HFFc6 (cell line): ENCODE measurements at regions not wholly inside any gene's neighbourhood (a gene's known extent, or its start where the extent isn't known, plus 50 kb on each side); places are given as distances from the start of the nearest gene placed in this dataset.
"Not testable (repeated sequence)": the region's sequence is repeated elsewhere in the genome, so short reads cannot be mapped to it uniquely, and the experiment has no call there.

Source experiments
- DNase-seq: peaks from one replicate; pipeline ENCODE4 v3.0.0-alpha.2; 2018
- H3K27ac Mint-ChIP-seq: 2 replicates; pipeline ENCODE4 v1.8.0; 2020; ENCODE audit warnings: mild to moderate bottlenecking, mixed read lengths
- H3K27me3 Mint-ChIP-seq: 2 replicates; pipeline ENCODE4 v1.8.0; 2021; ENCODE audit warnings: mild to moderate bottlenecking, moderate library complexity, mixed read lengths; ENCODE audit not compliant: insufficient read depth
- H3K36me3 Mint-ChIP-seq: 2 replicates; pipeline ENCODE4 v1.8.0; 2021; ENCODE audit warnings: low read depth, mixed read lengths
- H3K4me1 Mint-ChIP-seq: 2 replicates; pipeline ENCODE4 v1.8.0; 2020; ENCODE audit warnings: low read depth, mixed read lengths
- H3K4me3 Mint-ChIP-seq: 2 replicates; pipeline ENCODE4 v1.8.0; 2020; ENCODE audit warnings: mild to moderate bottlenecking, moderate library complexity, mixed read lengths
- H3K9me3 Mint-ChIP-seq: 2 replicates; pipeline ENCODE4 v1.8.0; 2020; ENCODE audit warnings: mild to moderate bottlenecking, mixed read lengths
- TF ChIP-seq, protein P1 (sequence below): fragments of 200-600 bp; sonication (generic); IDR thresholded peaks from 2 replicates; pipeline ENCODE4 v1.5.0; 2021; ENCODE audit warnings: antibody characterized with exemption, mild to moderate bottlenecking

DNA sequence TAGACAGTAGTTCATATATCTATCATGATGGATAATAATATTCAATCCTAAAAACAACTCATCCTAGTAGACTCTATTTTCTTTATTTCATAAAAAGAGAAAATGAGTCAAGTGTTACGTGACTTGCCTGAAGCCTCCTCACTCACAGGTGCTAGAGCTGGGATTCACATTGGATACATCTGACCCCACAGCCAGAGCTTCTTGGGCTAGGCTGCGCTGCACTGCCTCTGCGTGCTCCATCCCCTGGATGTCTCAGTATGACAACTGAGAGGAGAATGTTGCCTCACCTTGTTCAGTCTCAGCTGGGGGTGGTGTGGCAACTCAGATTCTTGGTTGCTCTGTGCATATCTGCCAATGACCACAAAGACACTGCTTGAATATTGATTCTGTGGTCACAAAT lies 286.6 kb downstream of the LIG4 start:
- peaks cover 59% of the 10 kb centered on the region for H3K9me3 Mint-ChIP-seq
- no peak overlapping the region for H3K4me3 Mint-ChIP-seq
- no peaks in the 10 kb centered on the region for H3K27me3 Mint-ChIP-seq
- no peak overlapping the region for H3K27ac Mint-ChIP-seq
- TF ChIP-seq, protein P1, sequence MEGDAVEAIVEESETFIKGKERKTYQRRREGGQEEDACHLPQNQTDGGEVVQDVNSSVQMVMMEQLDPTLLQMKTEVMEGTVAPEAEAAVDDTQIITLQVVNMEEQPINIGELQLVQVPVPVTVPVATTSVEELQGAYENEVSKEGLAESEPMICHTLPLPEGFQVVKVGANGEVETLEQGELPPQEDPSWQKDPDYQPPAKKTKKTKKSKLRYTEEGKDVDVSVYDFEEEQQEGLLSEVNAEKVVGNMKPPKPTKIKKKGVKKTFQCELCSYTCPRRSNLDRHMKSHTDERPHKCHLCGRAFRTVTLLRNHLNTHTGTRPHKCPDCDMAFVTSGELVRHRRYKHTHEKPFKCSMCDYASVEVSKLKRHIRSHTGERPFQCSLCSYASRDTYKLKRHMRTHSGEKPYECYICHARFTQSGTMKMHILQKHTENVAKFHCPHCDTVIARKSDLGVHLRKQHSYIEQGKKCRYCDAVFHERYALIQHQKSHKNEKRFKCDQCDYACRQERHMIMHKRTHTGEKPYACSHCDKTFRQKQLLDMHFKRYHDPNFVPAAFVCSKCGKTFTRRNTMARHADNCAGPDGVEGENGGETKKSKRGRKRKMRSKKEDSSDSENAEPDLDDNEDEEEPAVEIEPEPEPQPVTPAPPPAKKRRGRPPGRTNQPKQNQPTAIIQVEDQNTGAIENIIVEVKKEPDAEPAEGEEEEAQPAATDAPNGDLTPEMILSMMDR = no peak
- no peaks in the 10 kb centered on the region; the same call in 1 of the 2 replicates for H3K36me3 Mint-ChIP-seq
- H3K4me1 Mint-ChIP-seq = no peaks in the 10 kb centered on the region
- DNase-seq = no peak

DNA sequence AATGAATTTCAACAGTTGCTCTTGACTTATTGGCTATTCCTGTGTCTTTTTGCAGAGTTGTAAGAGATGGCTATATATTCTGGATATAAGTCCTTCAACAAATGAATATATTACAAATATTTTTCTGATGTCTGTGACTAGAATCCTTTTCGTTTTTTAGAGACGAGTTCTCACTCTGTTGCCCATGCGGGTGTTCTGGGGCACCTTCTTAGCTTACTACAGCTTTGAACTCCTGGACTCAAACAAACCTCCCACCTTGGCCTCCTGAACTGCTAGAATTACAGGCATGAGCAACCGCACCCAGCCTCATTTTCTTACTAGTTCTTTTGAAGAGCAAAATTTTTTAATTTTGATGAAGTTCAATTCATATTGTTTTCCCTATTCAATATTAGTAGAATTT lies 287.8 kb downstream of the LIG4 start:
- H3K27me3 Mint-ChIP-seq = no peaks in the 10 kb centered on the region
- H3K4me3 Mint-ChIP-seq = no peak overlapping the region
- no peaks in the 10 kb centered on the region; the same call in 1 of the 2 replicates for H3K36me3 Mint-ChIP-seq
- TF ChIP-seq, protein P1 = no peak
- H3K4me1 Mint-ChIP-seq = no peaks in the 10 kb centered on the region
- H3K9me3 Mint-ChIP-seq = peaks cover 50% of the 10 kb centered on the region
- no peak for DNase-seq
- H3K27ac Mint-ChIP-seq = no peak overlapping the region

DNA sequence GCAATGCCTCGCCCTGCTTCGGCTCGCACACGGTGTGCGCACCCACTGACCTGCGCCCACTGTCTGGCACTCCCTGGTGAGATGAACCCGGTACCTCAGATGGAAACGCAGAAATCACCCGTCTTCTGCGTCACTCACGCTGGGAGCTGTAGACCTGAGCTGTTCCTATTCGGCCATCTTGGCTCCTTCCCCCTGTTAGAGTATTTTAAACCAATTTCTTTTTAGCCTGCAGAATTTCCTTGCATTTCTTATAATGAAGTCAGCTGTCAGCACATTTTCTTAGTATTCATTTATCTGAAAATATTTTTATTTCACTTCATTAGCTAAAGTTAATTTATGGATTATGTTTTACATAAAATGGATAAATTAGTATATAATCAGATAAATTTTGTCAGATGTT lies 288.8 kb downstream of the LIG4 start:
- H3K27ac Mint-ChIP-seq, H3K4me1 Mint-ChIP-seq, H3K4me3 Mint-ChIP-seq, DNase-seq, H3K36me3 Mint-ChIP-seq, H3K27me3 Mint-ChIP-seq: not testable (repeated sequence)
- peaks cover 40% of the 10 kb centered on the region for H3K9me3 Mint-ChIP-seq

DNA sequence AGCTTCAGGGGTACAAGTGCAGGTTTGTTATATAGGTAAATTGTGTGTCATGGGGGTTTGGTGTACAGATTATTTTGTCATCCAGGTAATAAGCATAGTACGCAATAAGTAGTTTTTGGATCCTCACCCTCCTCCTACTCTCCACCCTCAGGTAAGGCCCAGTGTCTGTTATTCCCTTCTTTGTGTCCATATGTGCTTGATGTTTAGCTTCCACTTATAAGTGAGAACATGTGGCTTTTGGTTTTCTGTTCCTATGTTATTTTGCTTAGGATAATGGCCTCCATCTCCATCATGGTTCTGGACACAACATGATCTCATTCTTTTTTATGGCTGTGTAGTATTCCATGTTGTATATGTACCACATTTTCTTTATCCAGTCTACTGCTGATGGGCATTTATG lies 298.4 kb downstream of the LIG4 start:
- H3K4me3 Mint-ChIP-seq, DNase-seq, H3K27me3 Mint-ChIP-seq, H3K9me3 Mint-ChIP-seq, H3K4me1 Mint-ChIP-seq, H3K36me3 Mint-ChIP-seq, H3K27ac Mint-ChIP-seq: not testable (repeated sequence)

DNA sequence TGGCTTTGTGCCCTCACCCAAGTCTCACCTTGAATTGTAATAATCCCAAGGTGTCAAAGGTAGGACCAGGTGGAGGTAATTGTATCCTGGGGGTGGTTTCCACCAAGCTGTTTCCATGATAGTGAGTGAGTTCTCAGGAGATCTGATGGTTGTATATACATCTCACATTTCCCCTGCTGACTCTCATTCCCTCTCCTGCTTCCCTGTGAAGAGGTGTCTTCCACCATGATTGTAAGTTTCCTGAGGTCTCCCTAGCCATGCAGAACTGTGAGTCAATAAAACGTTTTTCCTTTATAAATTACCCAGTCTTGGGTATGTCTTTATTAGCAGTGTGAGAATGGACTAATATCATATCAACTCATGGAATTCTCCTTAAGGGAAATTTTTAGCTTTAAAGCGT lies 302.6 kb downstream of the LIG4 start:
- DNase-seq = no peak
- TF ChIP-seq, protein P1 = no peak
- Mint-ChIP-seq H3K9me3 (peaks cover 30% of the 10 kb centered on the region), H3K27me3 (peaks cover 1% of the 10 kb centered on the region; the same call in 1 of the 2 replicates), H3K27ac (no peak overlapping the region), H3K4me1 (no peaks in the 10 kb centered on the region), H3K36me3 (no peaks in the 10 kb centered on the region), H3K4me3 (no peak overlapping the region)

DNA sequence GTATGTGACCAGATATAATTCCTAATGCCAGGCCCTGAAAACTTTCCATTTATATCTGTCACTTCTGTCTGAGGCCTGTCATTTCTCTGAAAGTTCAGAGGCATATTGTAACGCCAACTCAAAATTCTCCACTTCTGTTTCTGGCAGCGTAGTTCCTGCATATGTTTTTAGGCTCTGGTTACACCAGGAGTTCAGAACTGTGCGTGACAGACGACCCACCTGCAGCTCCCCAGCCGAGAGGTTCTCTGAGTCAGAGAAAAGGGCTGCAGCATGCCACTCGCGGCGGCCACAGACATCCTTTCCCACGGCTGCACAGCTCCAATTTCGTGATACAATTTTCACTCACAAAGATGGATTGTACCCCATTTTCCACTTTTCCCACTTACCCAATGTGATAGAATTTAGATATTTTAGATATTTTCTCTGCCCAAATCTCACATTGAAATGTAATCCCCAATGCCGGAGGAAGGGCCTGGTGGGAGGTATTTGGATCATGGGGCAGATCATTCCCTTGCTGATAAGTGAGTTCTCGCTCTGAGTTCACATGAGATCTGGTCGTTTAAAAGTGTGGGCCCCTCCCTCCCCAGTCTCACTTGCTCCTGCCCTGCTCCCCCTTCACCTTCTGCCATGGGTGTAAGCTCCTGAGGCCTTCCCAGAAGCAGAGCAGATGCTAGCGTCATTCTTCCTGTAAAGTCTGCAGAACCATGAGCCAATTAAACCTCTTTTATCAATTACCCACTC lies 308.1 kb downstream of the LIG4 start:
- DNase-seq = no peak
- Mint-ChIP-seq H3K9me3 (peaks cover 53% of the 10 kb centered on the region), H3K27ac (no peak overlapping the region), H3K36me3 (no peaks in the 10 kb centered on the region), H3K4me3 (no peak overlapping the region), H3K27me3 (peaks cover 1% of the 10 kb centered on the region; the same call in 1 of the 2 replicates), H3K4me1 (no peaks in the 10 kb centered on the region)
- TF ChIP-seq, protein P1 = no peak
